ENCODE measurements at regions not wholly inside any gene's neighbourhood (a gene's known extent, or its start where the extent isn't known, plus 50 kb on each side); places are given as distances from the start of the nearest gene placed in this dataset.

DNA sequence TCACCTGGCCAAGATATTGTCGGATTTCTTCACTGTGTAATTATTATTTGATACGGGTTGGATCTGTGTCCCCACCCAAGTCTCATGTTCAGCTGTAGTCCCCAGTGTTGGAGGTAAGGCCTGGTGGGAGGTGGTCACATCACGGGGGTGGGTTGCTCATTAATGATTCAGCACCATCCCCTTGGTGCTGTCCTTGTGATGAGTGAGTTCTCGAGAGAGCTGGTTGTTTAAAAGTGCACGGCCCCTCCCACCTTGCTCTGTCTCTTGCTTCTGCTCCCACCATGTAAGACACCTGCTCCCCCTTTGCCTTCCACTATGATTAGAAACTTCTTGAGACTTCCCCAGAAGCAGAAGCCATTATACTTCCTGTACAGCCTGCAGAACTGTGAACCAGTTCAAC lies 173.9 kb upstream of the PMEPA1 start:
- Histone ChIP-seq H3K27me3 (peaks cover 0 to 1% (median 0%) of the 10 kb centered on the region in 7 donors), H3K4me1 (peaks cover 0 to 16% (median 0%) of the 10 kb centered on the region in 9 donors), H3K9me3 (peaks cover 0 to 10% (median 0%) of the 10 kb centered on the region in 11 donors), H3K4me3 (no peak overlapping the region), H3K27ac (no peak overlapping the region), H3K36me3 (no peaks in the 10 kb centered on the region)
- no peak for ATAC-seq
- no peak for DNase-seq
- TF ChIP-seq CTCF (IDR thresholded peaks at IDR 0.05): no peak
- intact Hi-C loops (cut with DNase I): no loop called here
- WGBS, 2 donors: 95% methylated on average over 5 of the region's 5 CpGs

- Histone ChIP-seq H3K4me1 (peaks cover 0 to 16% (median 0%) of the 10 kb centered on the region in 9 donors), H3K27ac (no peak overlapping the region), H3K4me3 (no peak overlapping the region), H3K9me3 (peaks cover 0 to 10% (median 0%) of the 10 kb centered on the region in 11 donors), H3K27me3 (peaks cover 0 to 5% (median 0%) of the 10 kb centered on the region in 7 donors), H3K36me3 (no peaks in the 10 kb centered on the region)
- intact Hi-C loops (cut with DNase I): no loop called here
- WGBS, 2 donors: 84 to 93% methylated on average over 6 of the region's 6 CpGs
- no peak for ATAC-seq
- DNase-seq: no peak
- no peak for TF ChIP-seq CTCF (IDR thresholded peaks at IDR 0.05)
Observed at GRCh38 chr20:57883224-57883623, 173.4 kb upstream of the PMEPA1 start.

- Histone ChIP-seq H3K36me3 (no peaks in the 10 kb centered on the region), H3K4me1 (peaks cover 0 to 20% (median 0%) of the 10 kb centered on the region in 9 donors), H3K4me3 (no peak overlapping the region), H3K27me3 (peaks cover 0 to 5% (median 0%) of the 10 kb centered on the region in 7 donors), H3K9me3 (peaks cover 0 to 9% (median 0%) of the 10 kb centered on the region in 11 donors), H3K27ac (no peak overlapping the region)
- DNase-seq (no peak), ATAC-seq (no peak)
- TF ChIP-seq CTCF (IDR thresholded peaks at IDR 0.05): no peak
- intact Hi-C loops (cut with DNase I): no loop called here
- 92 to 94% methylated on average over 16 of the region's 16 CpGs for WGBS, 2 donors
Observed at GRCh38 chr20:57882451-57883161, 172.8 kb upstream of the PMEPA1 start.

- no peak overlapping the region for H3K4me3 ChIP-seq
- TF ChIP-seq CTCF (IDR thresholded peaks at IDR 0.05): no peak
- H3K27me3 ChIP-seq: peaks cover 0 to 5% (median 0%) of the 10 kb centered on the region in 7 donors
- no peak for ATAC-seq
- intact Hi-C loops (cut with DNase I): no loop called here
- H3K27ac ChIP-seq: no peak overlapping the region
- no peaks in the 10 kb centered on the region for H3K36me3 ChIP-seq
- no peaks in the 10 kb centered on the region for H3K9me3 ChIP-seq
- 92 to 93% methylated on average over 15 of the region's 15 CpGs for WGBS, 2 donors
- peaks cover 0 to 27% (median 0%) of the 10 kb centered on the region in 9 donors for H3K4me1 ChIP-seq
- no peak for DNase-seq
Observed at GRCh38 chr20:57881466-57882385, 171.9 kb upstream of the PMEPA1 start.

All from heart right ventricle (tissue), 16 donors.